UCSD-AML1 (cell line): ENCODE measurements at regions not wholly inside any gene's neighbourhood (a gene's known extent, or its start where the extent isn't known, plus 50 kb on each side); places are given as distances from the start of the nearest gene placed in this dataset.
"Not testable (repeated sequence)": the region's sequence is repeated elsewhere in the genome, so short reads cannot be mapped to it uniquely, and the experiment has no call there.

Experiments used
- DNase-seq: peaks from one replicate; lab custom pipeline; 2025; ENCODE audit not compliant: unreplicated experiment; lab: John Stamatoyannopoulos, UW

DNA sequence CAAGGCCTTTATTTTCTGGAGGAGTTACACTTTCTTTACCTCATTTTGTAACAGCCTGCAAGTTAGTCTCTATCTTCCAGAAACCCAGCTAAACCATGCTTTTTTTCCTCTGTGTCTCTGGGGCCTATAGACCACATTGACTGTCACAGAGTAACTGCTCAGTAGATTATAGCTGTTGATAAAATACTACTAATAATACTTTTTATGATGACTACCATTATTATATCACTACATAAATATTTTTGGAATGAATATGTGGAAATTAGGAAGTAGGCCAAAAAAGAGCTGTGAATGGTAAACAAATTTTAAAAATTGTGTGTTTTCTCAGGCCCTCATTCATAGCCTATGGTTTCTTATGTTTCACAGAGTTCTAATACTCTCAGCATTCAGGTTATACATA, 233.1 kb upstream of the USP24 start:
- no peak for DNase-seq

DNA sequence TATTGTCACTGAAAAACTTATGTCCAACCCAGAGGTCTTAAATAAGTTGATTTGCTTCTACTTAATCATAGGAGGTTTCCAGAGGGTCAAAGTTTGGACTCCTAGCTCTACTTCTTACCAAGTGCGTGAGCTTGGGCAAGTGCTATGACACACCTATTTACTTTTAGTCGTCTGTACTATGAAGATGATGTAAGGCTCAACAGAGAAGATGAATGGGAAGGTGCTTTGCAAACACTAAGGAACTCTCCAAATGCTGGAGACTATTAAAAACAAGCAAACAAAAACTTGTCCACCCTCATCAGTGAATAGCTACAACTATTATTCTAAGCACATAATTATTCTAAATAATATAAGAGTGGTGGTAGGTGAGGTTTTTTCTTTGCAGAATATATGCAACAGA, 232.3 kb upstream of the USP24 start:
- DNase-seq, result no peak

DNA sequence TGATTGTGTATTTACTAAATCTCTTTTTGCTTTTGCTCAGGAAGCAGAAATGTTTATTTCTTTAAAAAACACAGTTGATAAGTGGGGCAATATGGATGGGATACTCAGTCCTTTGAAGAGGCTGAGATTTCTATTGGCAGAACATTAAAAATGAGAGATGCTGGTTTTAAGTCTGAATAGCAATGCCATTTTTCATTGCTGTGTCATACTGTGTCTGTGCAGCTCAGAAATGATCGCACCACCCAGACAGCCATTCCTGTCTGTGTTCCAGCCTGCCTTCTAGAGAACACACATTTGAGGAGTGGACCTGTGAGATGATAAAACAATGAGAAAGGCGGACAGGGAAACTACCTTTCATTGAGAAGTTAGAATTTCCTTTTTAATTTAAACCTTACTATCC, 231.2 kb upstream of the USP24 start:
- DNase-seq, result no peak

- DNase-seq, result no peak
Measured at GRCh38 chr1:55445416-55445815, 230.3 kb upstream of the USP24 start.

DNA sequence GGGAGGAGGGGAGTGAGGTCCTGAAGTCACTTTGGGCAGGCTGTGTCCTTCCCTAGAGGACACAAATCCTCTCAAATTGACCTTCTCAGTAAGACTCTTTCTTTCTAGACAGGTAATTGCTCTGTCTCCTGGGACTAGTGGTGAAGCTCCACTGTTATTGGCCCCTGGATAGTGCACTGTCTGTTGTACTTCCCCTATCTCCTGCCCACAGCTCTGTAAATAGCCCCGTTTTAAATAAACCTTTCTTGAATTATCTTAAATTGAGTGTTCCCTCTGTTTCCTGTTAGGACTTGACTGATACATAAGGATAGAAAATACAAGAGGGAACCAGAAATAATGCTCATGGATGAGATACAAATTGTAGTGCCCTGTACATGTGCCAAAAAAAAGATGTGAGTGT, 229.5 kb upstream of the USP24 start:
- DNase-seq, result no peak

DNA sequence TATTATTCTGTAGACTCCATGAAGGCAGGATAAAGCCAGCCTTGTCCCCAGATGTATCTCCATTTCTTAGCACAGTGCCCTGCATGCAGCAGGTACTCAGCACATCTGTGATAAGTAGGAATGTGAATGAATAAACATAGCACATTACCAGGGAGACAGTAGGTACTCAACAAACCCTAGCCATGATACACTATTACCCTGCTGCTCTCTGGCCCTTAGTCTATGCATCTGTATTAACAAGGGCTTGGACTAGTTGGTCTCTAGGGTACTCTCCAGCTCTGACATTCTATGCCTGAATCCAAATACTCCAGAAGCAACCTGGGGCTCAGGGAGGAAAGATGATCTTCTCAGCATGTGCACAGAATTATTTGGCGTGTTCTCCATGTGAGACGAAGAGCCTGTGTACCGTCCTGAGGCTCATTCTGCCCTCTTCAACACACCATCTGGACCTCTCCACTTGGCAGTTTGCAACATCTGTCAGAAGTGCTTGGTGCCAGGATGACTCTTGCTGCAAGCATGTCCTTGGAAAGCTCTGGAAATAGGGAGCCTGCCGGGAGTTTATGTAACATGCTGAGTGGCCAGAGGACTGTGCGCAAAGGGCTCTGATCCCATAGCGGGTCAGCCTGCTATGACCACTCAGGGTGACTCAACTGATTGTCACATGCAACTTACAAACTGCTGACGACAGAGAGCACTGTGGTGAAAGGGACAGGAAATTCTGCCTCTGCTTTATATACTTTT, 228.2 kb upstream of the USP24 start:
- peak; percentile 28 for DNase-seq

DNA sequence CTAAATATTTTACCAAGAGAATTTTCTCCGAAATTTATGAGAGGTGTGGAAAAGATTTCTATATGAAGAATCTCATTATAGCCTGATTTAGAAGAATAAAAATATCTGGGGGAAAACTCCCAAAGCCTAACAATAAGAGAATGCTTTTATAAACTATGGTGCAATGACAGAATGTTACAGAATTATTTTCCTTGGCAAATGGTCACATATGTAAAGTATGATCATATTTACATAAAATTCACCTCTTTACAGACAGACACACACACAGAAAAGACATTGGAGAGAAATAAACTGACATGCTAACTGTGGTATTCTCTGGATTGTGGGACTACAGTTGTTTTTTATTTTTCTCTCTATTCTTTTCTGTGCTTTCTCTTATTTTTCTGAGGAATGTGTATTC, 226.3 kb upstream of the USP24 start:
- no peak for DNase-seq

DNA sequence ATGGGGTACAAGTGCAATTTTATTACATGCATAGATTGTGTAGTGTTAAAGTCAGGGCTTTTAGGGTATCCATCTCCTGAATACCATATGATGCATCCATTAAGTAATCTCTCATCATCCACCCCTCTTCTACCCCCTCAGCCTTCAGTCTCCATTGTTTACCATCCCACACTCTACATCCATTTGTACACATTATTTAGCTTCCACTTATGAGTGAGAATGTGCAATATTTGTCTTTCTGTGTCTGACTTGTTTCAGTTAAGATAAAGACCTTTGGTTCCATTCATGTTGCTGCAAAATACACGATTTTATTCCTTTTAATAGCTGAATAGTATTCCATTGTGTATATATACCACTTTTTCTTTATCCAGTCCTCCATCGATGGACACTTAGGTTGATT, 222.5 kb upstream of the USP24 start:
- DNase-seq, result no peak

GRCh38 chr1:55430720-55431119, 215.6 kb upstream of the USP24 start:
- DNase-seq, result not testable (repeated sequence)

DNA sequence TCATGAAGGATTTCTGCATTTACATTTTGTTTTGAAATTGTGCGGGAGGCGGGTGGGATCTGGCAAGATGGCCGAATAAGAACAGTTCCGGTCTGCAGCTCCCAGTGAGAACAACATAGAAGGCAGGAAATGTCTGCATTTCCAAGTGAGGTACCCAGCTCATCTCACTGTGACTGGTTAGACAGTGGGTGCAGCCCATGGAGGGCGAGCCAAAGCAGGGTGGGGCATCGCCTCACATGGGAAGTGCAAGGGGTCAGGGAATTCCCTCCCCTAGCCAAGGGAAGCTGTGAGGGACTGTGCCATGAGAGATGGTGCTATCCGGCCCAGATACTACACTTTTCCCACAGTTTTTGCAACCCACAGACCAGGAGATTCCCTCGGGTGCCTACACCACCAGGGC, 215.0 kb upstream of the USP24 start:
- not testable (repeated sequence) for DNase-seq

DNA sequence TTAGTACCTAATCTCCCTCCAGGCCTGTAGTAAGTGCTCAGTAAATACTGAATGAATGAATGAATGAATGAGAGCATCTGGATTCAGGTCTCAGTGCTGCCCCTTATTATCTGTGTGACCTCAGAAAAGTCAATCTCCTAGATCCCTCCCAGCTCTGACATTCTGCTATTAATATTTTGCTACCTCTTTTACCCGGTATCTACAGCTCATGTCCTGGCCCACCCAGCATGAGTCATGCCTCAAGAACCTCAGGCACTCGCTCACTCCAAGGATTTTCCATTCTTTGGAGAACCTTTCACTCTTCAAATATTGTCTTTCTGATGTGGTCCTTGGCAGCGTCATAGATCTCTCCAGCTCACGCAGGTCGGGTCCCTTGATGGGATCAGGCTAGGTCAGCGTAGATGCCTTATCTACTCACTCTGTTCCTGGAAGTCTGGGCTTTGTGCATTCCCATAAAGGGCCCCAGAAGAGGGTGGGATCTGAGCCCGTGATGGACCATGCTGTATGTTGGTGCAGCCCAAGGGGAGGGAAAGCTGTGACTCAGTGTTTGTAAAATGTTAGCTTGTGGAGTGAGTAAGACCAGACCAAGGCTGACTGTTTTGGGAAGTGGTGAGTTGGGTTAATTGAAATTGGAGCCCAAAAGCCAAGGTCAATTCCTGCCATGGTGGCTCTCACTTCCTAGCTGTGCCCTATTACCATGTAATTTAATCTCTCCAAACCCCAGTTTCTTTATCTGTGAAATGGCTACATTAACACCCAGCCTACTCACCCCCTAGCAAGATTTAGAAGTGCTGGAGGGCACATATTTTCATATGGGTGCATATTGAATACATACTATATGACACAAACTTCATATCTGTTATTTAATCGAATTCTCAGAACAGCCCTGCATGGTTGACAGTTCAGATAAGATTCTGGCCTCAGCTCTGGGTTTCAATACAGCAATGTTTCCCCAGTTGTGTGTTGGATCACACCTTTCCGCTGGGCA, 214.1 kb upstream of the USP24 start:
- DNase-seq, result no peak

DNA sequence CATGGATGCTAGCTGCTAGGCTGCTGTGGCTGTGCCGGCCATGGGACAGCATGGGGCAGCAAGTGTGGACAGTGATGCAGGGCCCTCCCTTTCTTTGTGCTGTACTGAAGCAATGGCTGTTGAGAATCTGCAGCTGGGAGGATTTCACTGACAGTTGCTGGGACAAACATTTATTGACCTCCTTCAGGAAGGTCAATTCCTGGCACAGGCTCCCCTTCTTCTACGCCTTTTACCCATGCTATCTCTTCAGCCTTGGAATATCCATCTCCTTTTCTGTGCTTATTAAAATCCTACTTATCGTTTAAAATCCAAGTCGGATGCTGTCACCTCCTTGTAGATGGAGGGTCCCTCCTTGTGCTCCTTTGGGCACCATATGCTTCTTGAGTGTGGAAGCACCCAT, 213.1 kb upstream of the USP24 start:
- DNase-seq, result no peak

GRCh38 chr1:55427606-55428005, 212.4 kb upstream of the USP24 start:
- DNase-seq, result no peak

GRCh38 chr1:55426619-55427018, 211.5 kb upstream of the USP24 start:
- no peak for DNase-seq

GRCh38 chr1:55426156-55426555, 211.0 kb upstream of the USP24 start:
- DNase-seq, result no peak

GRCh38 chr1:55425310-55425930, 210.3 kb upstream of the USP24 start:
- no peak for DNase-seq

DNA sequence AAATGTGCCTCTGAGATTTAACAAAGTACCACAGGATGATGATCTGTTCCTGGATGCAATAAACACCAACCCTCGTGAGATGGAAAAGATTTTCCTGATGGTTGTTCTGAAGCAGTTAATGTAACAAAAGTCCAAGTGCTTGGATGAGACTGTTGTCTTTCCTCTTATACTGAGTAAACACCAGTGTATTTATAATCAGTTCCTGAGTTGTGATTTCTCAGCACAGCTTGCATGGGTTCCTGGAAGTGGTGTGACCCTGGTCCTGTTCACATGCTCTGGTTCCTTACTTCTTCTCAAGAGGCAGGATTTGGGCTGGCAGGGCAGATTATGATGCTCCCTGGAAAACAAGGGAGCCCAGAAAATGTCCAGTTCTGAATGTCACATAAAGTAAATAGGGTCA, 208.2 kb upstream of the USP24 start:
- no peak for DNase-seq

DNA sequence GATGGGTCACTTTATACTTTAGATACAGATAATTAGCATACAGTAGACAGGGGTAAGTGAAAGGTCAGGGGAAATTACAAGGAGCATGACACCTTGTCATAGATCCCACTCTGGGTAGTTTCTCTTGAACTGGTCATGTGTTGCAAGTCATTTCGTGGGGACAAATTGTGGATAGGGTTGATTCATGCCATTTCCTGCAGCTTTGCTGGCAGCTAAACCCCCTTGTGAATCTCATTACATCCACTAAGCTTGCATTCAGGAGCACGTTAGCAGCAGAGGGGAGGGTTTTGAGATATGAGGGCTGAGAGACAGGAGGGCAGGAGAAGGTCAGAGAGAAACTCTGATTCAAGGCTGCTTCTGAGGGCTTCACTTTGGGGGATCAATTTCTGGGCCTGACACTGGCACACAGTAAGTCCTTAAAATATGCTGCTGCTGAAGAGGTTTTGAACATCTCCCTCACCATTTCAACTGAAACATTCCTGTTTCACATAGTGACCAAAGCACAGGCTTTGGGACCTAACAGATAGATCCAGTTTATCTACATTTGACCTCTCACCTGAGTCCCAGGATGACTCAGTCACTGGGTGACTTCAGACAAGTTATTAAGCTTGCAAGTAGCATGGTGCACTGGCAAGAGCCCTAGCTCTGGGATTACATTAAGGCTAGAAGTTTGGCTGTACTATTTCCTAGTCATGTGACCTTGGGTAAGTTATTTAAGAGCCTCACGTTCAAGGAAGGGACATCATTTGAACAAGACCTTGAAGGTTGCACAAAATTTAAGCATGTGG, 206.0 kb upstream of the USP24 start:
- DNase-seq, result no peak

DNA sequence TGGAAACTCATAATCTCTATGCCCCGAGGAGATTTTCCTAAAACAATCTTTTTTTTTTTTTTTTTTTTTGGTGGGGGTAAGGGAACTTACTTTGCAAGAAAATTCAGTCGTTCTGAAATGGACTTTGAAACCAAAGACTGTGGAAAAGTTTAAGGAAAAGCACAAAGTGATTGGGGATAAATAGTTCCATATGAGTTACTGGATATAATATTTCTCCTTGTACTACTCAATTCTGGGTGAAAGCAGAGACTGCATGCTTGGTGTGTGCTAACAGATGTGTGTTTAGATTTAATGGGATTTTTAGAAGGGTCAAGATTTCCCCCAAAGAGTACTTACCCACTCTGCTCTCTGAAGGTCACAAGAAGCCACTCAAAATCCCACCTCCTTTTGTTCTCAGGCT, 204.9 kb upstream of the USP24 start:
- DNase-seq, result no peak

- no peak for DNase-seq
Measured at GRCh38 chr1:55418208-55419000, 203.2 kb upstream of the USP24 start.
